ENCODE measurements at regions not wholly inside any gene's neighbourhood (a gene's known extent, or its start where the extent isn't known, plus 50 kb on each side); places are given as distances from the start of the nearest gene placed in this dataset.

- TF ChIP-seq CTCF (IDR thresholded peaks at IDR 0.05; ENCODE audit: low read length) (no peak), EZH2 (IDR thresholded peaks at IDR 0.05; ENCODE audit: borderline replicate concordance, low read length) (no peak)
These were observed 358.3 kb downstream of the EFNB2 start for GRCh38 chr13:106177146-106177545.
